ENCODE measurements at regions not wholly inside any gene's neighbourhood (a gene's known extent, or its start where the extent isn't known, plus 50 kb on each side); places are given as distances from the start of the nearest gene placed in this dataset.

GRCh38 chr7:35366167-35367155, 112.6 kb upstream of the TBX20 start:
- Histone ChIP-seq H3K4me3 (no peak overlapping the region), H3K27ac (no peak overlapping the region), H3K4me1 (no peaks in the 10 kb centered on the region), H3K27me3 (no peaks in the 10 kb centered on the region), H3K9ac (ENCODE audit: low read depth in 2 of 2, low read length in 2 of 2) (no peak overlapping the region), H3K9me3 (no peaks in the 10 kb centered on the region), H3K36me3 (no peaks in the 10 kb centered on the region)
- TF ChIP-seq CTCF (IDR thresholded peaks at IDR 0.05): no peak
- intact Hi-C loops (cut with DNase I): no loop called here
- no peak for DNase-seq

- no peak for TF ChIP-seq CTCF (IDR thresholded peaks at IDR 0.05)
Observed at GRCh38 chr7:35365523-35365922, 111.6 kb upstream of the TBX20 start.

GRCh38 chr7:35362341-35362740, 108.4 kb upstream of the TBX20 start:
- no peak overlapping the region for H3K4me3 ChIP-seq
- H3K27me3 ChIP-seq: no peaks in the 10 kb centered on the region
- DNase-seq: no peak
- no peaks in the 10 kb centered on the region for H3K36me3 ChIP-seq
- H3K27ac ChIP-seq: no peak overlapping the region
- no peak overlapping the region for H3K9ac ChIP-seq (ENCODE audit: low read depth in 2 of 2, low read length in 2 of 2)
- no peaks in the 10 kb centered on the region for H3K4me1 ChIP-seq
- no peak for TF ChIP-seq CTCF (IDR thresholded peaks at IDR 0.05)
- intact Hi-C loops (cut with DNase I): no loop called here
- no peaks in the 10 kb centered on the region for H3K9me3 ChIP-seq

More at GRCh38 chr7:35365523-35365922, 111.6 kb upstream of the TBX20 start:
- H3K9me3 ChIP-seq: no peaks in the 10 kb centered on the region
- no peak for DNase-seq
- H3K4me1 ChIP-seq: no peaks in the 10 kb centered on the region
- H3K36me3 ChIP-seq: no peaks in the 10 kb centered on the region
- H3K27me3 ChIP-seq: no peaks in the 10 kb centered on the region
- no peak overlapping the region for H3K27ac ChIP-seq
- H3K9ac ChIP-seq (ENCODE audit: low read depth in 2 of 2, low read length in 2 of 2): no peak overlapping the region
- no peak overlapping the region for H3K4me3 ChIP-seq
- intact Hi-C loops (cut with DNase I): no loop called here

- no peaks in the 10 kb centered on the region for H3K4me1 ChIP-seq
- TF ChIP-seq CTCF (IDR thresholded peaks at IDR 0.05): no peak
- H3K27me3 ChIP-seq: no peaks in the 10 kb centered on the region
- no peak for DNase-seq
- H3K27ac ChIP-seq: no peak overlapping the region
- no peaks in the 10 kb centered on the region for H3K36me3 ChIP-seq
- intact Hi-C loops (cut with DNase I): no loop called here
- no peak overlapping the region for H3K4me3 ChIP-seq
- no peaks in the 10 kb centered on the region for H3K9me3 ChIP-seq
- H3K9ac ChIP-seq (ENCODE audit: low read depth in 2 of 2, low read length in 2 of 2): no peak overlapping the region
Observed at GRCh38 chr7:35359423-35359822, 105.5 kb upstream of the TBX20 start.

- DNase-seq: no peak
- no peak for TF ChIP-seq CTCF (IDR thresholded peaks at IDR 0.05)
Observed at GRCh38 chr7:35356495-35356894, 102.6 kb upstream of the TBX20 start.

More at GRCh38 chr7:35356495-35356894, 102.6 kb upstream of the TBX20 start:
- H3K27me3 ChIP-seq: no peaks in the 10 kb centered on the region
- H3K9me3 ChIP-seq: no peaks in the 10 kb centered on the region
- H3K36me3 ChIP-seq: no peaks in the 10 kb centered on the region
- no peak overlapping the region for H3K9ac ChIP-seq (ENCODE audit: low read depth in 2 of 2, low read length in 2 of 2)
- no peak overlapping the region for H3K27ac ChIP-seq
- intact Hi-C loops (cut with DNase I): no loop called here
- H3K4me1 ChIP-seq: no peaks in the 10 kb centered on the region
- no peak overlapping the region for H3K4me3 ChIP-seq

All from colonic mucosa (tissue), 4 donors.